Liver (tissue), 8 donors: ENCODE measurements at regions not wholly inside any gene's neighbourhood (a gene's known extent, or its start where the extent isn't known, plus 50 kb on each side); places are given as distances from the start of the nearest gene placed in this dataset.

Source experiments
- DNase-seq: peaks from one replicate; pipeline ENCODE4 v3.0.0-alpha.2; 2017; ENCODE audit warnings: low spot score
- H3K27ac ChIP-seq, 2 donors: one replicate each; pipeline ENCODE4 v1.7.0; 2013; ENCODE audit warnings: inconsistent platforms in 2 of 2, low read length in 2 of 2, control low read depth in 1 of 2, low read depth in 1 of 2, mild to moderate bottlenecking in 1 of 2
- H3K27me3 ChIP-seq, 4 donors: one replicate each; pipeline versions ENCODE4 v1.6.1 to v1.7.0; 2013; ENCODE audit warnings: low read length in 3 of 4, inconsistent platforms in 1 of 4, mild to moderate bottlenecking in 1 of 4, moderate library complexity in 1 of 4; ENCODE audit not compliant: control insufficient read depth in 4 of 4, insufficient read depth in 4 of 4
- H3K36me3 ChIP-seq, 4 donors: one replicate each; pipeline versions ENCODE4 v1.6.1 to v1.7.0; 2013; ENCODE audit warnings: low read length in 3 of 4, mild to moderate bottlenecking in 3 of 4, low read depth in 1 of 4, moderate library complexity in 1 of 4; ENCODE audit not compliant: control insufficient read depth in 4 of 4, insufficient read depth in 3 of 4
- H3K4me1 ChIP-seq, 4 donors: one replicate each; pipeline versions ENCODE4 v1.6.1 to v1.7.0; 2013; ENCODE audit warnings: low read length in 3 of 4, mild to moderate bottlenecking in 3 of 4, moderate library complexity in 1 of 4; ENCODE audit not compliant: control insufficient read depth in 4 of 4, insufficient read depth in 4 of 4
- H3K4me3 ChIP-seq, 3 donors: one replicate each; pipeline versions ENCODE4 v1.6.1 to v1.7.0; 2013; ENCODE audit warnings: low read length in 3 of 3, control low read depth in 1 of 3, low read depth in 1 of 3, mild to moderate bottlenecking in 1 of 3
- H3K9ac ChIP-seq, 2 donors: one replicate each; pipeline ENCODE4 v1.7.0; 2013; ENCODE audit warnings: low read length in 2 of 2, mild to moderate bottlenecking in 2 of 2, moderate library complexity in 2 of 2, control low read depth in 1 of 2, low read depth in 1 of 2
- H3K9me3 ChIP-seq, 4 donors: one replicate each; pipeline versions ENCODE4 v1.6.1 to v1.7.0; 2013; ENCODE audit warnings: low read length in 3 of 4; ENCODE audit not compliant: control insufficient read depth in 4 of 4
- EGR1 ChIP-seq, 2 donors: IDR thresholded peaks; 2 replicates each; pipeline ENCODE4 v1.6.1; 2016 to 2018; ENCODE audit warnings: antibody characterized with exemption in 2 of 2, low read depth in 2 of 2
- FOXA1 ChIP-seq: IDR thresholded peaks from 2 replicates; pipeline ENCODE4 v1.6.1; 2016; ENCODE audit warnings: antibody characterized with exemption
- FOXA2 ChIP-seq: IDR thresholded peaks from 2 replicates; pipeline ENCODE4 v1.6.1; 2016; ENCODE audit warnings: antibody characterized with exemption
- GABPA ChIP-seq, 2 donors: IDR thresholded peaks in 1 of 2; conservative IDR thresholded peaks in 1 of 2; 2 replicates each; pipeline ENCODE4 v1.6.1; 2016; ENCODE audit warnings: antibody characterized with exemption in 2 of 2, mild to moderate bottlenecking in 1 of 2, moderate library complexity in 1 of 2
- HNF4A ChIP-seq, 2 donors: conservative IDR thresholded peaks; 2 replicates each; pipeline ENCODE4 v1.6.1; 2016; ENCODE audit warnings: antibody characterized with exemption in 2 of 2, mild to moderate bottlenecking in 2 of 2
- HNF4G ChIP-seq: IDR thresholded peaks from 2 replicates; pipeline ENCODE4 v1.6.1; 2016; ENCODE audit warnings: antibody characterized with exemption
- JUND ChIP-seq, 2 donors: IDR thresholded peaks; 2 replicates each; pipeline ENCODE4 v1.6.1; 2016; ENCODE audit warnings: antibody characterized with exemption in 2 of 2
- NR2F2 ChIP-seq: IDR thresholded peaks from 2 replicates; pipeline ENCODE4 v1.6.1; 2016; ENCODE audit warnings: antibody characterized with exemption
- RXRA ChIP-seq, 2 donors: IDR thresholded peaks; 2 replicates each; pipeline ENCODE4 v1.6.1; 2017 to 2018; ENCODE audit warnings: antibody characterized with exemption in 2 of 2, mild to moderate bottlenecking in 1 of 2
- TAF1 ChIP-seq: conservative IDR thresholded peaks from 2 replicates; pipeline ENCODE4 v1.6.1; 2016; ENCODE audit warnings: antibody characterized with exemption, mild to moderate bottlenecking
- YY1 ChIP-seq: IDR thresholded peaks from 2 replicates; pipeline ENCODE4 v1.6.1; 2016; ENCODE audit warnings: antibody characterized with exemption, mild to moderate bottlenecking
- WGBS: extraction: QIAGEN DNeasy Blood & Tissue Kit; methylation state at CpG from one replicate; pipeline ENCODE4 v1.1.7; 2013; 5-methylcytosine and 5-hydroxymethylcytosine counted together
- TF ChIP-seq, protein P1 (sequence below): IDR thresholded peaks from 2 replicates; pipeline ENCODE4 v1.6.1; 2016; ENCODE audit warnings: antibody characterized with exemption, mild to moderate bottlenecking
- TF ChIP-seq, protein P2 (sequence below): IDR thresholded peaks from 2 replicates; pipeline ENCODE4 v1.6.1; 2016; ENCODE audit warnings: antibody characterized with exemption
- TF ChIP-seq, protein P3 (sequence below): IDR thresholded peaks from 2 replicates; pipeline ENCODE4 v1.6.1; 2016; ENCODE audit warnings: antibody characterized with exemption
- TF ChIP-seq, protein P4 (sequence below): fragments of 150-350 bp; IDR thresholded peaks from 2 replicates; pipeline ENCODE4 v1.5.1; 2017; ENCODE audit warnings: improper control_type of control experiment, low read depth, low read length; ENCODE audit not compliant: missing input control
- TF ChIP-seq, protein P5 (sequence below): IDR thresholded peaks from 2 replicates; pipeline ENCODE4 v1.6.1; 2016; ENCODE audit warnings: antibody characterized with exemption
- donor health status: healthy.
- donor health status: healthy.
- donor health status: healthy.
- donor health status: healthy.
- donor health status: healthy.

DNA sequence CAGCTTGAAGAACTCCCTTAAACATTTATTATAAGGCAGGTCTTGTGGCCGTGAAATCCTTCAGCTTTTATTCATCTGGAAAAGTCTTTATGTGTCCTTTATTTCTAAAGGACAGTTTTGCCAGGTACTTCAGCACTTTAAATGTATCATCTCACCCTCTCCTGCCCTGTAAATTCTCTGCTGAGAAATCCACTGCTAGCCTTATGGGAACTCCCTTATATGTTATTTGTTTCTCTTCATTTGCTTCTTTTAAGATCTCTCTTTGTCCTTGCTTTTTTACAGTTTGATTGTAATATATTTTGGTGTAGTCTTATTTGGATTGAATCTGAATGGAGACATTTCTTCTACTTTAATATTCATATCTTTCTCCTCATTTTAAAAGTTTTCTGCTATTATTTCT is 86.7 kb upstream of the RBMS3 start:
- Histone ChIP-seq H3K4me3 (no peak overlapping the region), H3K27ac (no peak overlapping the region), H3K9ac (no peak overlapping the region), H3K36me3 (no peaks in the 10 kb centered on the region), H3K9me3 (peaks cover 0 to 3% (median under 1%) of the 10 kb centered on the region in 4 donors), H3K27me3 (no peaks in the 10 kb centered on the region), H3K4me1 (no peaks in the 10 kb centered on the region)
- DNase-seq = no peak
- WGBS = 90% methylated on average over 1 of the region's 1 CpG
- TF ChIP-seq, protein P1, sequence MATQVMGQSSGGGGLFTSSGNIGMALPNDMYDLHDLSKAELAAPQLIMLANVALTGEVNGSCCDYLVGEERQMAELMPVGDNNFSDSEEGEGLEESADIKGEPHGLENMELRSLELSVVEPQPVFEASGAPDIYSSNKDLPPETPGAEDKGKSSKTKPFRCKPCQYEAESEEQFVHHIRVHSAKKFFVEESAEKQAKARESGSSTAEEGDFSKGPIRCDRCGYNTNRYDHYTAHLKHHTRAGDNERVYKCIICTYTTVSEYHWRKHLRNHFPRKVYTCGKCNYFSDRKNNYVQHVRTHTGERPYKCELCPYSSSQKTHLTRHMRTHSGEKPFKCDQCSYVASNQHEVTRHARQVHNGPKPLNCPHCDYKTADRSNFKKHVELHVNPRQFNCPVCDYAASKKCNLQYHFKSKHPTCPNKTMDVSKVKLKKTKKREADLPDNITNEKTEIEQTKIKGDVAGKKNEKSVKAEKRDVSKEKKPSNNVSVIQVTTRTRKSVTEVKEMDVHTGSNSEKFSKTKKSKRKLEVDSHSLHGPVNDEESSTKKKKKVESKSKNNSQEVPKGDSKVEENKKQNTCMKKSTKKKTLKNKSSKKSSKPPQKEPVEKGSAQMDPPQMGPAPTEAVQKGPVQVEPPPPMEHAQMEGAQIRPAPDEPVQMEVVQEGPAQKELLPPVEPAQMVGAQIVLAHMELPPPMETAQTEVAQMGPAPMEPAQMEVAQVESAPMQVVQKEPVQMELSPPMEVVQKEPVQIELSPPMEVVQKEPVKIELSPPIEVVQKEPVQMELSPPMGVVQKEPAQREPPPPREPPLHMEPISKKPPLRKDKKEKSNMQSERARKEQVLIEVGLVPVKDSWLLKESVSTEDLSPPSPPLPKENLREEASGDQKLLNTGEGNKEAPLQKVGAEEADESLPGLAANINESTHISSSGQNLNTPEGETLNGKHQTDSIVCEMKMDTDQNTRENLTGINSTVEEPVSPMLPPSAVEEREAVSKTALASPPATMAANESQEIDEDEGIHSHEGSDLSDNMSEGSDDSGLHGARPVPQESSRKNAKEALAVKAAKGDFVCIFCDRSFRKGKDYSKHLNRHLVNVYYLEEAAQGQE = no peak
- no peak for TF ChIP-seq YY1
- no peak for TF ChIP-seq HNF4G
- no peak for TF ChIP-seq RXRA (IDR thresholded peaks at IDR 0.05)
- no peak for TF ChIP-seq FOXA2
- TF ChIP-seq, protein P2, sequence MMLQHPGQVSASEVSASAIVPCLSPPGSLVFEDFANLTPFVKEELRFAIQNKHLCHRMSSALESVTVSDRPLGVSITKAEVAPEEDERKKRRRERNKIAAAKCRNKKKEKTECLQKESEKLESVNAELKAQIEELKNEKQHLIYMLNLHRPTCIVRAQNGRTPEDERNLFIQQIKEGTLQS = no peak
- no peak for TF ChIP-seq TAF1
- TF ChIP-seq, protein P3, sequence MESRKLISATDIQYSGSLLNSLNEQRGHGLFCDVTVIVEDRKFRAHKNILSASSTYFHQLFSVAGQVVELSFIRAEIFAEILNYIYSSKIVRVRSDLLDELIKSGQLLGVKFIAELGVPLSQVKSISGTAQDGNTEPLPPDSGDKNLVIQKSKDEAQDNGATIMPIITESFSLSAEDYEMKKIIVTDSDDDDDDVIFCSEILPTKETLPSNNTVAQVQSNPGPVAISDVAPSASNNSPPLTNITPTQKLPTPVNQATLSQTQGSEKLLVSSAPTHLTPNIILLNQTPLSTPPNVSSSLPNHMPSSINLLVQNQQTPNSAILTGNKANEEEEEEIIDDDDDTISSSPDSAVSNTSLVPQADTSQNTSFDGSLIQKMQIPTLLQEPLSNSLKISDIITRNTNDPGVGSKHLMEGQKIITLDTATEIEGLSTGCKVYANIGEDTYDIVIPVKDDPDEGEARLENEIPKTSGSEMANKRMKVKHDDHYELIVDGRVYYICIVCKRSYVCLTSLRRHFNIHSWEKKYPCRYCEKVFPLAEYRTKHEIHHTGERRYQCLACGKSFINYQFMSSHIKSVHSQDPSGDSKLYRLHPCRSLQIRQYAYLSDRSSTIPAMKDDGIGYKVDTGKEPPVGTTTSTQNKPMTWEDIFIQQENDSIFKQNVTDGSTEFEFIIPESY = no peak
- TF ChIP-seq, protein P4, sequence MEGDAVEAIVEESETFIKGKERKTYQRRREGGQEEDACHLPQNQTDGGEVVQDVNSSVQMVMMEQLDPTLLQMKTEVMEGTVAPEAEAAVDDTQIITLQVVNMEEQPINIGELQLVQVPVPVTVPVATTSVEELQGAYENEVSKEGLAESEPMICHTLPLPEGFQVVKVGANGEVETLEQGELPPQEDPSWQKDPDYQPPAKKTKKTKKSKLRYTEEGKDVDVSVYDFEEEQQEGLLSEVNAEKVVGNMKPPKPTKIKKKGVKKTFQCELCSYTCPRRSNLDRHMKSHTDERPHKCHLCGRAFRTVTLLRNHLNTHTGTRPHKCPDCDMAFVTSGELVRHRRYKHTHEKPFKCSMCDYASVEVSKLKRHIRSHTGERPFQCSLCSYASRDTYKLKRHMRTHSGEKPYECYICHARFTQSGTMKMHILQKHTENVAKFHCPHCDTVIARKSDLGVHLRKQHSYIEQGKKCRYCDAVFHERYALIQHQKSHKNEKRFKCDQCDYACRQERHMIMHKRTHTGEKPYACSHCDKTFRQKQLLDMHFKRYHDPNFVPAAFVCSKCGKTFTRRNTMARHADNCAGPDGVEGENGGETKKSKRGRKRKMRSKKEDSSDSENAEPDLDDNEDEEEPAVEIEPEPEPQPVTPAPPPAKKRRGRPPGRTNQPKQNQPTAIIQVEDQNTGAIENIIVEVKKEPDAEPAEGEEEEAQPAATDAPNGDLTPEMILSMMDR = no peak
- TF ChIP-seq NR2F2 = no peak
- no peak for TF ChIP-seq GABPA (IDR thresholded peaks at IDR 0.05 in 1 of 2, conservative IDR thresholded peaks at IDR 0.05 in 1 of 2)

DNA sequence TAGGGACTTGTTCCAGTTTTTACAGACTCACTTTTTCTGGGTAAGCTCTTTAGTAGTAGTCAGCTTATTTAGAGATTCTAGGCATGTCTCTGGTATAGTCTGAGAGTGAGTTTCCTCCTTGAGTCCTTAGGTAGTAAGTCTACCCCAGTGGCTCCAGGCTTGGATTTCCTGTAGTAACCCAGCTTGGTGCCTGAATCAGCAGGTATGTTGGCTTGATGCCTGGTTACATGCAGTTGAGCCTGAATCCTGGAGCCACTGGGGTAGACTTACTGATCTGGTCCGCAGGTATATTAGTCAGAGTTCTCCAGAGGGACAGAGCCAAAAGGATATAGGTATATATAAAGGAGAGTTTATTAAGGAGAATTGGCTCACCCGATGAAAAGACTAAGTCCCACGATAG is 85.8 kb upstream of the RBMS3 start:
- no peaks in the 10 kb centered on the region for H3K27me3 ChIP-seq
- no peak for TF ChIP-seq HNF4A (conservative IDR thresholded peaks at IDR 0.05)
- no peak for TF ChIP-seq TAF1
- no peak for TF ChIP-seq NR2F2
- no peak for TF ChIP-seq YY1
- TF ChIP-seq, protein P1 = no peak
- TF ChIP-seq, protein P5, sequence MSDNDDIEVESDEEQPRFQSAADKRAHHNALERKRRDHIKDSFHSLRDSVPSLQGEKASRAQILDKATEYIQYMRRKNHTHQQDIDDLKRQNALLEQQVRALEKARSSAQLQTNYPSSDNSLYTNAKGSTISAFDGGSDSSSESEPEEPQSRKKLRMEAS = no peak
- TF ChIP-seq, protein P2 = no peak
- TF ChIP-seq FOXA1 = no peak
- TF ChIP-seq JUND (IDR thresholded peaks at IDR 0.05) = no peak
- no peak for TF ChIP-seq GABPA (IDR thresholded peaks at IDR 0.05 in 1 of 2, conservative IDR thresholded peaks at IDR 0.05 in 1 of 2)
- no peak for TF ChIP-seq RXRA (IDR thresholded peaks at IDR 0.05)
- no peak for TF ChIP-seq HNF4G
- TF ChIP-seq, protein P4 = no peak
- TF ChIP-seq EGR1 (IDR thresholded peaks at IDR 0.05; ENCODE audit: low read depth in 2 of 2) = no peak

More for the DNA sequence above, 85.8 kb upstream of the RBMS3 start:
- 45% methylated on average over 3 of the region's 3 CpGs for WGBS
- H3K4me1 ChIP-seq = no peaks in the 10 kb centered on the region
- DNase-seq = no peak
- no peaks in the 10 kb centered on the region for H3K36me3 ChIP-seq
- peaks cover 0 to 3% (median under 1%) of the 10 kb centered on the region in 4 donors for H3K9me3 ChIP-seq
- no peak overlapping the region for H3K27ac ChIP-seq
- H3K9ac ChIP-seq = no peak overlapping the region
- no peak overlapping the region for H3K4me3 ChIP-seq
